Keratinocyte (primary cell): ENCODE measurements at regions not wholly inside any gene's neighbourhood (a gene's known extent, or its start where the extent isn't known, plus 50 kb on each side); places are given as distances from the start of the nearest gene placed in this dataset.
A peak's percentile ranks its signal among the peaks of the same experiment; 100 is the strongest.

Experiments
- DNase-seq: peaks from one replicate; pipeline ENCODE4 v3.0.0-alpha.2; 2011; ENCODE audit warnings: low read depth, missing footprints, low spot score
- FAIRE-seq: peaks from 2 replicates; lab custom pipeline; 2011; peaks lifted over from hg19 to GRCh38; lab: Jason Lieb, UNC
- H2AFZ ChIP-seq: 2 replicates; pipeline ENCODE4 v1.6.0; 2012; ENCODE audit warnings: low read length, control low read depth, inconsistent platforms; ENCODE audit not compliant: control insufficient read depth
- H3K27ac ChIP-seq: 2 replicates; pipeline ENCODE4 v1.5.1; 2011; ENCODE audit warnings: low read length; ENCODE audit not compliant: control insufficient read depth, insufficient read depth
- H3K27me3 ChIP-seq: 3 replicates; pipeline ENCODE4 v1.6.0; 2011; ENCODE audit warnings: low read length; ENCODE audit not compliant: control insufficient read depth, insufficient read depth; ENCODE audit errors: extremely low read depth
- H3K36me3 ChIP-seq, 2 experiments: 2 replicates in 1 of 2; 3 replicates in 1 of 2; pipeline ENCODE4 v1.5.1; 2011; ENCODE audit warnings: low read length in 2 of 2, mild to moderate bottlenecking in 1 of 2; ENCODE audit not compliant: control insufficient read depth in 2 of 2, insufficient read depth in 2 of 2; ENCODE audit errors: extremely low read depth in 1 of 2
- H3K4me1 ChIP-seq: 3 replicates; pipeline ENCODE4 v1.5.1; 2011; ENCODE audit warnings: low read length; ENCODE audit not compliant: control insufficient read depth, insufficient read depth; ENCODE audit errors: extremely low read depth
- H3K4me2 ChIP-seq: 3 replicates; pipeline ENCODE4 v1.6.0; 2011; ENCODE audit warnings: low read depth, low read length; ENCODE audit not compliant: control insufficient read depth, insufficient read depth; ENCODE audit errors: extremely low read depth
- H3K4me3 ChIP-seq, 3 experiments: fragments of 200-600 bp in 1 of 3; sonication (generic) in 1 of 3; 2 replicates in 2 of 3; 3 replicates in 1 of 3; pipeline ENCODE4 v1.5.1; 2011 to 2016; ENCODE audit warnings: low read length in 3 of 3, mild to moderate bottlenecking in 3 of 3, control low read depth in 2 of 3, inconsistent platforms in 1 of 3, low read depth in 1 of 3, mixed read lengths in 1 of 3, mixed run types in 1 of 3, moderate library complexity in 1 of 3; ENCODE audit not compliant: control insufficient read depth in 2 of 3, insufficient read depth in 2 of 3; ENCODE audit errors: extremely low read depth in 1 of 3
- H3K79me2 ChIP-seq: 2 replicates; pipeline ENCODE4 v1.6.0; 2012; ENCODE audit warnings: low read length; ENCODE audit not compliant: control insufficient read depth, insufficient read depth
- H3K9ac ChIP-seq: 3 replicates; pipeline ENCODE4 v1.6.0; 2011; ENCODE audit warnings: low read length; ENCODE audit not compliant: control insufficient read depth, insufficient read depth; ENCODE audit errors: extremely low read depth
- H3K9me1 ChIP-seq: 3 replicates; pipeline ENCODE4 v1.6.0; 2011; ENCODE audit warnings: low read length; ENCODE audit not compliant: control insufficient read depth, insufficient read depth; ENCODE audit errors: extremely low read depth
- H3K9me3 ChIP-seq: 2 replicates; pipeline ENCODE4 v1.5.1; 2012; ENCODE audit warnings: low read depth, low read length; ENCODE audit not compliant: control insufficient read depth
- H4K20me1 ChIP-seq: 3 replicates; pipeline ENCODE4 v1.6.0; 2011; ENCODE audit warnings: low read length; ENCODE audit not compliant: control insufficient read depth, insufficient read depth; ENCODE audit errors: extremely low read depth
- EZH2 ChIP-seq: IDR thresholded peaks from one replicate; pipeline ENCODE4 v1.6.1; 2012; ENCODE audit warnings: inconsistent platforms, mild to moderate bottlenecking, low read length, moderate library complexity
- dilution Hi-C: fragments of 300-500 bp; cut with MboI; formaldehyde crosslinking; loops from one replicate; pipeline ENCODE4 v1.7.0; 2020; ENCODE audit warnings: low sequenced_read_pairs; ENCODE audit not compliant: extremely low pct_ligation_motif_present
- TF ChIP-seq, protein P1 (sequence below), 3 experiments: IDR thresholded peaks in 1 of 3; conservative IDR thresholded peaks in 1 of 3; optimal IDR thresholded peaks in 1 of 3; 2 replicates in 2 of 3; 3 replicates in 1 of 3; pipeline versions ENCODE3 to v1.5.1; 2011; ENCODE audit warnings: low read length in 3 of 3, mild to moderate bottlenecking in 3 of 3, moderate library complexity in 2 of 3, control low read depth in 1 of 3, inconsistent platforms in 1 of 3; ENCODE audit not compliant: insufficient read depth in 2 of 3; ENCODE audit errors: extremely low read depth in 1 of 3

DNA sequence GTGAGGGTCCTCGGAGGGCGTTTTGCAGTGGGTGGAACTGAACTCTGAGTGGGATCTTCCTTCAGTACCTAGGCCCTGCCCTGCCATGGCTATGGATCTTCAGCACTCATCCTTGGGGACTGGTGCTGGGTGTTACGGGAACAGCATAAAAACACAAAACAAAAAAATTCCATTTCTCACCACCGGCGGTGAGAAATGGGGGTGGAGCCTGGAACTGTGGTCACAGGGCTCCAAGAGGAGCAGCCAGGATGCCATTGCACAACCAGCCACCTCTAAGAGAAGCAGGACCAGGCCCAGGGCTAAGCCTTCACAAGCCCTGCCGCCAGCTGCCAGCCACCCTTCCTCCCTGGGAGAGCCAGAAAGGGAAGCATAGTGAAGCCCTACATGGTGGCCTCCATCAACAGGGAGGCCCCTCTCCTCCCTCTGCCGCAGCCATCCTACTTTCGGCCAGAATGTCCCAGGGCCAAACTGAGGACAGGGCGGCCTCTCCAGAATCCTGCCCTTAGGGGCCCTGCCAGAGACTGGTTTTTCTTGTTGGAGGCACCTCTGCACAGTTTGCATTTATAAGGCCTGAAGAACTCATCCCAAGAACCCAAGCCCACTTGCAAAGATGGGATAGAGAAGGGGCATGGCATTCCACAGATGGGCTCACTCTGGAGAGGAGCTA, 76.5 kb downstream of the VCPKMT start:
- Histone ChIP-seq H3K9me3 (no peaks in the 10 kb centered on the region), H3K36me3 (no peaks in the 10 kb centered on the region), H3K27me3 (no peaks in the 10 kb centered on the region), H3K79me2 (no peaks in the 10 kb centered on the region), H3K4me3 (no peak overlapping the region), H3K9me1 (no peaks in the 10 kb centered on the region), H3K4me2 (peak overlapping the region; percentile 62), H3K4me1 (peaks cover 58% of the 10 kb centered on the region), H3K27ac (peak overlapping the region; percentile 93), H4K20me1 (no peaks in the 10 kb centered on the region), H2AFZ (no peak overlapping the region), H3K9ac (peak overlapping the region; percentile 69)
- dilution Hi-C loops: no loop called here
- FAIRE-seq (no peak), DNase-seq (no peak)
- TF ChIP-seq, protein P1, sequence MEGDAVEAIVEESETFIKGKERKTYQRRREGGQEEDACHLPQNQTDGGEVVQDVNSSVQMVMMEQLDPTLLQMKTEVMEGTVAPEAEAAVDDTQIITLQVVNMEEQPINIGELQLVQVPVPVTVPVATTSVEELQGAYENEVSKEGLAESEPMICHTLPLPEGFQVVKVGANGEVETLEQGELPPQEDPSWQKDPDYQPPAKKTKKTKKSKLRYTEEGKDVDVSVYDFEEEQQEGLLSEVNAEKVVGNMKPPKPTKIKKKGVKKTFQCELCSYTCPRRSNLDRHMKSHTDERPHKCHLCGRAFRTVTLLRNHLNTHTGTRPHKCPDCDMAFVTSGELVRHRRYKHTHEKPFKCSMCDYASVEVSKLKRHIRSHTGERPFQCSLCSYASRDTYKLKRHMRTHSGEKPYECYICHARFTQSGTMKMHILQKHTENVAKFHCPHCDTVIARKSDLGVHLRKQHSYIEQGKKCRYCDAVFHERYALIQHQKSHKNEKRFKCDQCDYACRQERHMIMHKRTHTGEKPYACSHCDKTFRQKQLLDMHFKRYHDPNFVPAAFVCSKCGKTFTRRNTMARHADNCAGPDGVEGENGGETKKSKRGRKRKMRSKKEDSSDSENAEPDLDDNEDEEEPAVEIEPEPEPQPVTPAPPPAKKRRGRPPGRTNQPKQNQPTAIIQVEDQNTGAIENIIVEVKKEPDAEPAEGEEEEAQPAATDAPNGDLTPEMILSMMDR (optimal IDR thresholded peaks at IDR 0.05 in 1 of 3, IDR thresholded peaks at IDR 0.05 in 1 of 3, conservative IDR thresholded peaks at IDR 0.05 in 1 of 3; ENCODE audit: extremely low read depth in 1 of 3, insufficient read depth in 2 of 3, low read length in 3 of 3): peak in 1 of 3 experiments; percentile 3
- TF ChIP-seq EZH2: no peak

GRCh38 chr14:50040401-50040775, 76.0 kb downstream of the VCPKMT start:
- no peaks in the 10 kb centered on the region for H3K27me3 ChIP-seq
- peaks cover 53% of the 10 kb centered on the region for H3K4me1 ChIP-seq
- no peaks in the 10 kb centered on the region for H3K9me3 ChIP-seq
- H3K27ac ChIP-seq: peak overlapping the region; percentile 93
- H3K4me2 ChIP-seq: peak overlapping the region; percentile 62
- no peak overlapping the region for H2AFZ ChIP-seq
- H4K20me1 ChIP-seq: no peaks in the 10 kb centered on the region
- no peaks in the 10 kb centered on the region for H3K79me2 ChIP-seq
- H3K9me1 ChIP-seq: no peaks in the 10 kb centered on the region
- no peak for DNase-seq
- H3K9ac ChIP-seq: peak overlapping the region; percentile 69
- dilution Hi-C loops: no loop called here
- FAIRE-seq: peak; percentile 86
- no peaks in the 10 kb centered on the region for H3K36me3 ChIP-seq
- no peak overlapping the region for H3K4me3 ChIP-seq
- TF ChIP-seq EZH2: no peak
- TF ChIP-seq, protein P1 (optimal IDR thresholded peaks at IDR 0.05 in 1 of 3, IDR thresholded peaks at IDR 0.05 in 1 of 3, conservative IDR thresholded peaks at IDR 0.05 in 1 of 3; ENCODE audit: extremely low read depth in 1 of 3, insufficient read depth in 2 of 3, low read length in 3 of 3): no peak
